CD14-positive monocyte (primary cell): ENCODE measurements at regions not wholly inside any gene's neighbourhood (a gene's known extent, or its start where the extent isn't known, plus 50 kb on each side); places are given as distances from the start of the nearest gene placed in this dataset.

Source experiments
- DNase-seq, 3 donors: peaks; one replicate each; pipeline ENCODE4 v3.0.0-alpha.2; 2011 to 2022
- H2AFZ ChIP-seq: 2 replicates; pipeline ENCODE4 v1.6.0; 2012; ENCODE audit warnings: mild to moderate bottlenecking, low read depth, low read length, inconsistent platforms; ENCODE audit not compliant: insufficient read depth, poor library complexity, severe bottlenecking
- H3K27ac ChIP-seq, 2 donors: 1 replicate in 1 of 2; 2 replicates in 1 of 2; pipeline ENCODE4 v1.5.1; 2012 to 2013; ENCODE audit warnings: low read length in 2 of 2, control low read depth in 1 of 2, inconsistent platforms in 1 of 2, low read depth in 1 of 2, mild to moderate bottlenecking in 1 of 2
- H3K27me3 ChIP-seq, 2 donors: one replicate each; pipeline versions ENCODE4 v1.6.0 to v1.6.1; 2011 to 2013; ENCODE audit warnings: low read length in 2 of 2; ENCODE audit not compliant: control insufficient read depth in 2 of 2, insufficient read depth in 2 of 2
- H3K36me3 ChIP-seq, 2 donors: replicated peaks in 1 of 2; 1 replicate in 1 of 2; 2 replicates in 1 of 2; pipeline versions ENCODE4 v1.5.1 to v1.6.1; 2012 to 2013; ENCODE audit warnings: low read length in 2 of 2, control low read depth in 1 of 2, inconsistent platforms in 1 of 2, mild to moderate bottlenecking in 1 of 2; ENCODE audit not compliant: insufficient read depth in 2 of 2, control insufficient read depth in 1 of 2
- H3K4me1 ChIP-seq, 2 donors: 1 replicate in 1 of 2; 2 replicates in 1 of 2; pipeline versions ENCODE4 v1.5.1 to v1.6.1; 2012 to 2013; ENCODE audit warnings: low read length in 2 of 2, control low read depth in 1 of 2, inconsistent platforms in 1 of 2, mild to moderate bottlenecking in 1 of 2, moderate library complexity in 1 of 2; ENCODE audit not compliant: insufficient read depth in 2 of 2, control insufficient read depth in 1 of 2
- H3K4me2 ChIP-seq: replicated peaks from 2 replicates; pipeline ENCODE3; 2012; ENCODE audit warnings: low read length, moderate library complexity, mild to moderate bottlenecking; ENCODE audit not compliant: poor library complexity, severe bottlenecking; ENCODE audit errors: extremely low read depth
- H3K4me3 ChIP-seq, 3 experiments: fragments of 200-600 bp in 1 of 3; sonication (generic) in 1 of 3; replicated peaks in 1 of 3; 1 replicate in 2 of 3; 2 replicates in 1 of 3; pipeline ENCODE4 v1.5.1; 2011 to 2013; ENCODE audit warnings: low read length in 3 of 3, mild to moderate bottlenecking in 3 of 3, control low read depth in 2 of 3, low read depth in 2 of 3, inconsistent platforms in 1 of 3, moderate library complexity in 1 of 3
- H3K79me2 ChIP-seq: 2 replicates; pipeline ENCODE4 v1.6.0; 2012; ENCODE audit warnings: mild to moderate bottlenecking, control low read depth, inconsistent platforms, low read length, moderate library complexity; ENCODE audit not compliant: insufficient read depth
- H3K9ac ChIP-seq: 2 replicates; pipeline ENCODE4 v1.6.0; 2017; ENCODE audit warnings: low read length, mild to moderate bottlenecking; ENCODE audit not compliant: insufficient read depth, poor library complexity, severe bottlenecking
- H3K9me3 ChIP-seq, 2 donors: replicated peaks in 1 of 2; 1 replicate in 1 of 2; 2 replicates in 1 of 2; pipeline versions ENCODE4 v1.5.1 to v1.6.1; 2012 to 2013; ENCODE audit warnings: low read length in 2 of 2, control low read depth in 1 of 2; ENCODE audit not compliant: control insufficient read depth in 1 of 2, insufficient read depth in 1 of 2
- H4K20me1 ChIP-seq: 2 replicates; pipeline ENCODE4 v1.6.0; 2012; ENCODE audit warnings: mild to moderate bottlenecking, low read length, control low read depth, moderate library complexity; ENCODE audit not compliant: insufficient read depth
- H3K27ac Mint-ChIP-seq, 7 donors: one replicate each; pipeline ENCODE4 v1.8.0; 2020; ENCODE audit warnings: mild to moderate bottlenecking in 7 of 7, mixed read lengths in 7 of 7, moderate library complexity in 6 of 7, inconsistent platforms in 2 of 7
- H3K27me3 Mint-ChIP-seq, 3 donors: one replicate each; pipeline ENCODE4 v1.8.0; 2021 to 2022; ENCODE audit warnings: low read depth in 3 of 3, mild to moderate bottlenecking in 3 of 3, mixed read lengths in 3 of 3, moderate library complexity in 3 of 3, inconsistent platforms in 1 of 3
- H3K36me3 Mint-ChIP-seq, 2 donors: one replicate each; pipeline ENCODE4 v1.8.0; 2020; ENCODE audit warnings: mixed read lengths in 2 of 2, inconsistent platforms in 1 of 2, mild to moderate bottlenecking in 1 of 2
- H3K4me1 Mint-ChIP-seq: one replicate; pipeline ENCODE4 v1.8.0; 2020; ENCODE audit warnings: mild to moderate bottlenecking, mixed read lengths
- H3K4me3 Mint-ChIP-seq, 2 donors: one replicate each; pipeline ENCODE4 v1.8.0; 2020; ENCODE audit warnings: mild to moderate bottlenecking in 2 of 2, mixed read lengths in 2 of 2, moderate library complexity in 1 of 2
- H3K9me3 Mint-ChIP-seq, 7 donors: one replicate each; pipeline ENCODE4 v1.8.0; 2020 to 2022; ENCODE audit warnings: mixed read lengths in 7 of 7, mild to moderate bottlenecking in 6 of 7, moderate library complexity in 6 of 7, inconsistent platforms in 2 of 7
- CTCF ChIP-seq: fragments of 200-600 bp; IDR thresholded peaks from one replicate; pipeline ENCODE4 v1.8.0; 2022; ENCODE audit warnings: antibody characterized with exemption, mild to moderate bottlenecking
- WGBS: methylation state at CpG from one replicate; pipeline ENCODE4 v1.1.5; 2013; ENCODE audit warnings: missing lambda C conversion rate; ENCODE audit not compliant: insufficient coverage; 5-methylcytosine and 5-hydroxymethylcytosine counted together
- intact Hi-C, 2 donors: fragments of 100-400 bp; cut with micrococcal nuclease; formaldehyde crosslinking; loops; one replicate each; pipeline versions ENCODE4 v1.15.0 to v1.15.1; 2023

GRCh38 chr9:2303056-2303455 lies 287.9 kb downstream of the SMARCA2 start:
- Mint-ChIP-seq H3K27me3 (peaks cover 0 to 3% (median 1%) of the 10 kb centered on the region in 3 donors), H3K27ac (no peak overlapping the region), H3K4me1 (no peaks in the 10 kb centered on the region), H3K36me3 (no peaks in the 10 kb centered on the region), H3K4me3 (no peak overlapping the region), H3K9me3 (peaks cover 0 to 11% (median 8%) of the 10 kb centered on the region in 7 donors)
- H3K79me2 ChIP-seq, result no peaks in the 10 kb centered on the region
- H3K4me1 ChIP-seq, result no peaks in the 10 kb centered on the region
- intact Hi-C loops, result no loop called here
- no peaks in the 10 kb centered on the region for H4K20me1 ChIP-seq
- TF ChIP-seq CTCF, result no peak
- H3K27me3 ChIP-seq, result no peaks in the 10 kb centered on the region
- H3K4me3 ChIP-seq, result no peak overlapping the region
- no peak overlapping the region for H3K4me2 ChIP-seq
- WGBS, result no CpG with 5 or more reads among the region's 3 CpGs
- H3K36me3 ChIP-seq, result no peaks in the 10 kb centered on the region
- H3K27ac ChIP-seq, result no peak overlapping the region
- DNase-seq, result no peak
- peaks cover 0 to 2% of the 10 kb centered on the region in 2 donors for H3K9me3 ChIP-seq
- H3K9ac ChIP-seq, result no peak overlapping the region
- H2AFZ ChIP-seq, result no peak overlapping the region

GRCh38 chr9:2307480-2307879 lies 292.3 kb downstream of the SMARCA2 start:
- intact Hi-C loops, result no loop called here
- no peak overlapping the region for H3K4me3 ChIP-seq
- Mint-ChIP-seq H3K36me3 (no peaks in the 10 kb centered on the region), H3K27ac (no peak overlapping the region), H3K4me1 (no peaks in the 10 kb centered on the region), H3K4me3 (no peak overlapping the region), H3K9me3 (peaks cover 10 to 25% (median 21%) of the 10 kb centered on the region in 7 donors), H3K27me3 (peaks cover 0 to 3% (median 1%) of the 10 kb centered on the region in 3 donors)
- peaks cover 2 to 8% of the 10 kb centered on the region in 2 donors for H3K9me3 ChIP-seq
- H3K4me1 ChIP-seq, result no peaks in the 10 kb centered on the region
- no peaks in the 10 kb centered on the region for H3K36me3 ChIP-seq
- H3K4me2 ChIP-seq, result no peak overlapping the region
- H3K27me3 ChIP-seq, result no peaks in the 10 kb centered on the region
- no peaks in the 10 kb centered on the region for H3K79me2 ChIP-seq
- H2AFZ ChIP-seq, result no peak overlapping the region
- H4K20me1 ChIP-seq, result no peaks in the 10 kb centered on the region
- H3K9ac ChIP-seq, result no peak overlapping the region
- TF ChIP-seq CTCF, result no peak
- WGBS, result 96% methylated on average over 3 of the region's 4 CpGs
- H3K27ac ChIP-seq, result no peak overlapping the region
- no peak for DNase-seq
